DMS114 treated with DMSO at 0.1 percent for 48 hours (cell line): ENCODE measurements at regions not wholly inside any gene's neighbourhood (a gene's known extent, or its start where the extent isn't known, plus 50 kb on each side); places are given as distances from the start of the nearest gene placed in this dataset.
"Not testable (repeated sequence)": the region's sequence is repeated elsewhere in the genome, so short reads cannot be mapped to it uniquely, and the experiment has no call there.

Experiments
- DNase-seq: peaks from one replicate; lab custom pipeline; 2025; ENCODE audit not compliant: unreplicated experiment; lab: John Stamatoyannopoulos, UW

- DNase-seq = no peak
Observed at GRCh38 chr1:172914501-172915144, 136.1 kb downstream of the TNFSF18 start.

GRCh38 chr1:172915271-172915670 lies 135.5 kb downstream of the TNFSF18 start:
- no peak for DNase-seq

- no peak for DNase-seq
Observed at GRCh38 chr1:172916116-172916515, 134.6 kb downstream of the TNFSF18 start.

GRCh38 chr1:172917972-172918371 lies 132.8 kb downstream of the TNFSF18 start:
- DNase-seq = no peak

GRCh38 chr1:172918478-172918877 lies 132.3 kb downstream of the TNFSF18 start:
- DNase-seq = no peak

GRCh38 chr1:172926070-172926469 lies 124.7 kb downstream of the TNFSF18 start:
- DNase-seq = no peak

- DNase-seq = no peak
Observed at GRCh38 chr1:172928412-172928811, 122.3 kb downstream of the TNFSF18 start.

- DNase-seq = no peak
Observed at GRCh38 chr1:172929006-172929405, 121.7 kb downstream of the TNFSF18 start.

GRCh38 chr1:172930142-172930541 lies 120.6 kb downstream of the TNFSF18 start:
- no peak for DNase-seq

GRCh38 chr1:172931340-172931739 lies 119.4 kb downstream of the TNFSF18 start:
- DNase-seq = no peak

- no peak for DNase-seq
Observed at GRCh38 chr1:172931761-172932160, 119.0 kb downstream of the TNFSF18 start.

GRCh38 chr1:172932981-172933380 lies 117.8 kb downstream of the TNFSF18 start:
- no peak for DNase-seq

GRCh38 chr1:172934417-172934762 lies 116.4 kb downstream of the TNFSF18 start:
- no peak for DNase-seq

- DNase-seq = no peak
Observed at GRCh38 chr1:172935062-172935592, 115.6 kb downstream of the TNFSF18 start.

- DNase-seq = no peak
Observed at GRCh38 chr1:172936088-172936645, 114.6 kb downstream of the TNFSF18 start.

- DNase-seq = no peak
Observed at GRCh38 chr1:172938681-172939080, 112.1 kb downstream of the TNFSF18 start.

- DNase-seq = no peak
Observed at GRCh38 chr1:172939475-172939874, 111.3 kb downstream of the TNFSF18 start.

- DNase-seq = no peak
Observed at GRCh38 chr1:172940174-172940855, 110.4 kb downstream of the TNFSF18 start.

GRCh38 chr1:172941471-172941870 lies 109.3 kb downstream of the TNFSF18 start:
- no peak for DNase-seq

GRCh38 chr1:172941945-172942344 lies 108.8 kb downstream of the TNFSF18 start:
- DNase-seq = no peak

GRCh38 chr1:172943138-172943537 lies 107.6 kb downstream of the TNFSF18 start:
- not testable (repeated sequence) for DNase-seq

- no peak for DNase-seq
Observed at GRCh38 chr1:172944931-172945330, 105.8 kb downstream of the TNFSF18 start.
